ENCODE measurements at regions not wholly inside any gene's neighbourhood (a gene's known extent, or its start where the extent isn't known, plus 50 kb on each side); places are given as distances from the start of the nearest gene placed in this dataset.

- TF ChIP-seq CTCF (IDR thresholded peaks at IDR 0.05 in 8 of 11, conservative IDR thresholded peaks at IDR 0.05 in 3 of 11) (no peak), POLR2AphosphoS5 (IDR thresholded peaks at IDR 0.05) (no peak), POLR2A (IDR thresholded peaks at IDR 0.05) (no peak)
Measured at GRCh38 chr10:21122907-21123306, 225.8 kb upstream of the NEBL start.
